Hepatocyte (in vitro differentiated cells): ENCODE measurements at regions not wholly inside any gene's neighbourhood (a gene's known extent, or its start where the extent isn't known, plus 50 kb on each side); places are given as distances from the start of the nearest gene placed in this dataset.

ENCODE experiments used
- DNase-seq: peaks from one replicate; pipeline ENCODE4 v3.0.0-alpha.2; 2016; ENCODE audit warnings: low spot score
- H2AFZ ChIP-seq: fragments of 200-600 bp; sonication (generic); 2 replicates; pipeline ENCODE4 v1.6.0; 2016; ENCODE audit warnings: antibody characterized with exemption, mild to moderate bottlenecking
- H3K27ac ChIP-seq: fragments of 200-600 bp; sonication (generic); 2 replicates; pipeline ENCODE4 v1.5.1; 2016; ENCODE audit warnings: mild to moderate bottlenecking
- H3K27me3 ChIP-seq: fragments of 200-600 bp; sonication (generic); 2 replicates; pipeline ENCODE4 v1.6.1; 2016
- H3K36me3 ChIP-seq: fragments of 200-600 bp; sonication (generic); replicated peaks from 2 replicates; pipeline ENCODE4 v1.5.1; 2016; ENCODE audit warnings: low read depth; ENCODE audit not compliant: insufficient read depth
- H3K4me1 ChIP-seq: fragments of 200-600 bp; sonication (generic); 2 replicates; pipeline ENCODE4 v1.5.1; 2016; ENCODE audit warnings: mild to moderate bottlenecking, moderate library complexity; ENCODE audit not compliant: insufficient read depth
- H3K4me2 ChIP-seq: fragments of 200-600 bp; sonication (generic); 2 replicates; pipeline ENCODE4 v1.6.0; 2016
- H3K4me3 ChIP-seq: fragments of 200-600 bp; sonication (generic); 2 replicates; pipeline ENCODE4 v1.5.1; 2016; ENCODE audit warnings: mild to moderate bottlenecking
- H3K79me2 ChIP-seq: fragments of 200-600 bp; sonication (generic); 2 replicates; pipeline ENCODE4 v1.6.0; 2017; ENCODE audit warnings: mild to moderate bottlenecking
- H3K9me2 ChIP-seq: fragments of 200-600 bp; sonication (generic); replicated peaks from 2 replicates; pipeline ENCODE4 v1.6.0; 2017; ENCODE audit warnings: mild to moderate bottlenecking; ENCODE audit not compliant: insufficient read depth
- H3K9me3 ChIP-seq: fragments of 200-600 bp; sonication (generic); 2 replicates; pipeline ENCODE4 v1.5.1; 2016; ENCODE audit warnings: low read depth, mild to moderate bottlenecking
- H4K20me1 ChIP-seq: fragments of 200-600 bp; sonication (generic); 2 replicates; pipeline ENCODE4 v1.6.0; 2016; ENCODE audit warnings: mild to moderate bottlenecking; ENCODE audit not compliant: insufficient read depth, poor library complexity, severe bottlenecking
- CTCF ChIP-seq: fragments of 200-600 bp; sonication (generic); IDR thresholded peaks from 2 replicates; pipeline ENCODE4 v1.5.1; 2016; ENCODE audit warnings: antibody characterized with exemption, mild to moderate bottlenecking; ENCODE audit not compliant: poor library complexity
- EZH2 ChIP-seq: fragments of 200-600 bp; sonication (generic); IDR thresholded peaks from 2 replicates; pipeline ENCODE4 v1.6.1; 2016; ENCODE audit warnings: antibody characterized with exemption, mild to moderate bottlenecking, borderline replicate concordance
- EZH2phosphoT487 ChIP-seq: fragments of 200-600 bp; sonication (generic); IDR thresholded peaks from one replicate; pipeline ENCODE4 v1.6.1; 2018; ENCODE audit warnings: antibody characterized with exemption, mild to moderate bottlenecking, low read depth, moderate library complexity; ENCODE audit not compliant: unreplicated experiment, severe bottlenecking
- WGBS: methylation state at CpG from one replicate; pipeline ENCODE4 v1.1.6; 2016; ENCODE audit warnings: low lambda C conversion rate; ENCODE audit errors: missing lambda C conversion rate; 5-methylcytosine and 5-hydroxymethylcytosine counted together

- WGBS, result 60% methylated on average over 1 of the region's 1 CpG
- Histone ChIP-seq H3K27ac (no peak overlapping the region), H4K20me1 (no peaks in the 10 kb centered on the region), H3K4me3 (no peak overlapping the region), H3K9me2 (no peaks in the 10 kb centered on the region), H3K4me2 (no peak overlapping the region), H2AFZ (no peak overlapping the region), H3K27me3 (no peaks in the 10 kb centered on the region), H3K4me1 (peaks cover 6% of the 10 kb centered on the region), H3K9me3 (no peaks in the 10 kb centered on the region), H3K36me3 (no peaks in the 10 kb centered on the region), H3K79me2 (no peaks in the 10 kb centered on the region)
- TF ChIP-seq EZH2phosphoT487, result no peak
- TF ChIP-seq CTCF, result no peak
- no peak for TF ChIP-seq EZH2
- no peak for DNase-seq
Measured at GRCh38 chr4:123619326-123619725, 222.7 kb downstream of the SPRY1 start.

- no peaks in the 10 kb centered on the region for H3K79me2 ChIP-seq
- no peaks in the 10 kb centered on the region for H3K36me3 ChIP-seq
- H3K4me3 ChIP-seq, result no peak overlapping the region
- no peak overlapping the region for H3K27ac ChIP-seq
- H3K4me1 ChIP-seq, result peaks cover 6% of the 10 kb centered on the region
- H3K4me2 ChIP-seq, result no peak overlapping the region
- H2AFZ ChIP-seq, result no peak overlapping the region
- no peaks in the 10 kb centered on the region for H3K9me3 ChIP-seq
- no peak for DNase-seq
- TF ChIP-seq EZH2phosphoT487 (no peak), EZH2 (no peak), CTCF (no peak)
- H3K9me2 ChIP-seq, result no peaks in the 10 kb centered on the region
- H4K20me1 ChIP-seq, result no peaks in the 10 kb centered on the region
- no peaks in the 10 kb centered on the region for H3K27me3 ChIP-seq
Measured at GRCh38 chr4:123619895-123620294, 223.3 kb downstream of the SPRY1 start.

GRCh38 chr4:123621072-123621705 is 224.6 kb downstream of the SPRY1 start:
- 85% methylated on average over 5 of the region's 5 CpGs for WGBS
- H4K20me1 ChIP-seq, result no peaks in the 10 kb centered on the region
- TF ChIP-seq CTCF (no peak), EZH2 (no peak), EZH2phosphoT487 (no peak)
- H3K4me2 ChIP-seq, result no peak overlapping the region
- no peaks in the 10 kb centered on the region for H3K27me3 ChIP-seq
- H3K9me3 ChIP-seq, result no peaks in the 10 kb centered on the region
- no peaks in the 10 kb centered on the region for H3K36me3 ChIP-seq
- no peak overlapping the region for H2AFZ ChIP-seq
- peaks cover 6% of the 10 kb centered on the region for H3K4me1 ChIP-seq
- no peaks in the 10 kb centered on the region for H3K79me2 ChIP-seq
- no peak for DNase-seq
- H3K4me3 ChIP-seq, result no peak overlapping the region
- no peaks in the 10 kb centered on the region for H3K9me2 ChIP-seq
- no peak overlapping the region for H3K27ac ChIP-seq

- H3K27ac ChIP-seq, result no peak overlapping the region
- no peaks in the 10 kb centered on the region for H3K9me2 ChIP-seq
- TF ChIP-seq EZH2phosphoT487 (no peak), CTCF (no peak), EZH2 (no peak)
- H3K4me1 ChIP-seq, result peaks cover 6% of the 10 kb centered on the region
- no peak overlapping the region for H3K4me2 ChIP-seq
- H3K4me3 ChIP-seq, result no peak overlapping the region
- H3K27me3 ChIP-seq, result no peaks in the 10 kb centered on the region
- H3K79me2 ChIP-seq, result no peaks in the 10 kb centered on the region
- H2AFZ ChIP-seq, result no peak overlapping the region
- no peaks in the 10 kb centered on the region for H3K36me3 ChIP-seq
- WGBS, result 100% methylated on average over 1 of the region's 1 CpG
- no peaks in the 10 kb centered on the region for H4K20me1 ChIP-seq
- H3K9me3 ChIP-seq, result no peaks in the 10 kb centered on the region
- DNase-seq, result no peak
Measured at GRCh38 chr4:123622572-123622971, 226.0 kb downstream of the SPRY1 start.
